Ammon's horn (tissue), 1 donor: ENCODE measurements at regions not wholly inside any gene's neighbourhood (a gene's known extent, or its start where the extent isn't known, plus 50 kb on each side); places are given as distances from the start of the nearest gene placed in this dataset.
A peak's percentile ranks its signal among the peaks of the same experiment; 100 is the strongest.
"Not testable (repeated sequence)": the region's sequence is repeated elsewhere in the genome, so short reads cannot be mapped to it uniquely, and the experiment has no call there.

ENCODE experiments used
- DNase-seq: peaks from one replicate; pipeline ENCODE4 v3.0.0-alpha.2; 2016; ENCODE audit warnings: low spot score

DNA sequence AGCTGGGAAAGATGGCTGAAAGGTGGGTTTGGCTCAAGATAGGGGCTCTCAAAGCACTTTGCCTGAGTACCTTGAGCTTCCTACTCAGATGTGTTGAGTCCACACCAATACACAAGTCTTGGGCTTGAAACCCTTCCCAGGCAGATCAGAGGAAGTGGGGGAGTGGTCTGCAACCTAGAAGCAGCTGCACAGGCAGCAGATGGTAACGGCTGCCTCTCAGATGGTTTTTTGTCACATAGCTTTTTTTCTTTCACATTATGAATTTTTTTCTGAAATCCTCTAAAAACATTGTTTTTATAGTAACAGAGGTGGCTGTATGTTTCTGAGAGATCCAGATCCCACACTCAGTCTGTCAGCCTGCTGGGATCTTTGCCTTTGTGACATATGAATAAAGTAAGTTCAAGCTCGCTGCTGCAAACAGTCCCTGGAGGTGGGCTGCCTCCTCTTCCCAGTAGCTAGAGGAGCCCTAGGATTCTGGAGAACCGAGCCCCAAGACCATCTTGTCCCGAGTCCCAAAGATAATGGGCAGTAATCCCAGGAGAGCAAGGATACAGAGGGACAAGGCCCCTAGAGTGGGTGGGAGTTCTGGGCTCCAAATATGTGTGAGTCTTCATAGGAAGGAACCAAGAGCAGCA, 97.1 kb upstream of the TOP1 start:
- DNase-seq: peak; percentile 29

DNA sequence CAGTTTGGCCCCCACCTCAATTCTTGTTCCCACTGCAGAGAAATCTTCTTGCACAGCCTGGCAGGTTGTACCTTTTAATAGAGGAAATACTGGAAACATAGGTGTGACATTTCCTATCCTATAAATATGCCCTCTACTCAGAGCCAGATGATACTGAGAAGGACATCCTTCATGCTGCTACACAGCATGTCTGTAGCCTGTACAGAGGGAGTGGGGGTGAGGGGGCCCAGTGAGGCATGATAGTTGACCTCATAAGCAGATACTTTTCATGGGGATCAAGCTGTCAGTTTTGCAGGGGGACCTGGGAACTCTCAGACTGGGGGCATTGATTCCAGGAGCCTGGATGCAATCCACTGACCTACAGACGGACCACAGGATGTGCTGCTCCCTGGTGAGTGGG, 96.2 kb upstream of the TOP1 start:
- no peak for DNase-seq

DNA sequence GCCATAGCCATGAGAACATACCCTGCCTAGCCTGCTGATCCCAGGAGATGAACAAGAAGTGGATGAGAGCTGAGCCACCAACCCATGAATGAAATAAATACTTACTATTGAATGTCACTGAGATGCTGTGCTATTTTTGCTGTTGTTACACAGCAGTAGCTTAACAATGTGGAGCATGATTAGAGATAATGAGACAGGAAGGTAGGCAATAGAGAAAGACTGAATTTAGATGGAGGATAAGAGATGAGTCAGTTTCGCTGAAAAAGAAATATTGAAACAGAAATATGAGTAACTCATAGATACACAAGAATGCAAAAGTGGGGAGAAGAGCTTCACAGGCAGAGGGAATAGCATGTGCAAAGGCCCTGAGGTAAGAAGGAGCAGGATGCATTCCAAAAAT, 94.9 kb upstream of the TOP1 start:
- DNase-seq: no peak

- DNase-seq: no peak
Measured at GRCh38 chr20:40938020-40938419, 90.6 kb upstream of the TOP1 start.

GRCh38 chr20:40939667-40940066, 89.0 kb upstream of the TOP1 start:
- no peak for DNase-seq

DNA sequence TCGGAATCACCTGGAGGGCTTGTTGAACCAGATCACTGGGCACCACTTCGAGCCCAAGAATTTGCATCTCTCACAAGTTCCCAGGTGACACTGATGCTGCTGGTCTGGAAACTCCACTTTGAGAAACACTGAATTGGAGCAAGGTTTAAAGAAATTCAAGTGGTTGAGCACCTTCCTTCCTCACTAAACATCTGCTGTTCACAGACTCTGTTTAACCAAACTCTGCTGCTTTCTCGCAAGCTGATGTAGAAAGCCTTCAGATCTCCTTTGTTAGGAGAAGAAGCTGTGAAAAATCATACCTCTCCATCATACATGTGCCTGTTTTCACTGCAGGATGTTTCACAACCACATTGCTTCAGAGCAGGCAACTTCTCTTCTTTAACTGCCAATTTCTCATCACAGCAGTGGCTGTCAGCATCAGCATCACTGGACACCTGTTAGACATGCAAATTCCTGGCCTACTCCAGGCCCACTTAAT, 87.5 kb upstream of the TOP1 start:
- no peak for DNase-seq

DNA sequence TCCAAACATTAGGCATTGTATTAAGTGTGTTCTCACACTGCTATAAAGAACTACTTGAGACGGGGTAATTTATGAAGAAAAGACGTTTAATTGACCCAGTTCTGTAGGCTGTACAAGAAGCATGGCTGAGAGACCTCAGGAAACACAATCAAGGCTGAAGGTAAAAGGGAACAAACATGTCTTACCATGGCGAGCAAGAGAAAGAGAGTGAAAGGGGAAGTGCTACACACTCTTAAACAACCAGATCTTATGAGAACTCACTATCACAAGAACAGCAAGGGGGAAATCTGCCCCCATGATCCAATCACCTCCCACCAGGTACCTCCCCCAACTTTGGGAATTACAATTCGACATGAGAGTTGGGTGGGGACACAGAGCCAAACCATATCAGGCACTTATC, 86.6 kb upstream of the TOP1 start:
- no peak for DNase-seq

DNA sequence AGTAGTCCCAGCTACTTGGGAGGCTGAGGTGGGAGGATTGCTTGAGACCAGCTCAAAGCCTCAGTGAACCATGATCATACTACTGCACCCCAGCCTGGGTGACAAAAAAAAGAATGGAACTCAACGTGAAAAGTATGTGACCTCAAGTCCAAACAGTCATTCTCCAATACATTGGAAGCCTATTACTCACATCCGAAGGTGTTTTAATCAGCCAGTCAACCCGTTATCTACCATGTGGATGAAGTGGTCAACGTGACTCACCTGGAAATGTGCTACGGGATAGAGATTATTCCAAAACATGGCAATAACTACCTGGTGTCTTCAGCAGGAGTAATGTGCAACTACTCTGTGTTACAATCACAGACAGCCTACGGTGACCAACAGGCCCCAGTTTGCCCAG, 85.8 kb upstream of the TOP1 start:
- DNase-seq: no peak

DNA sequence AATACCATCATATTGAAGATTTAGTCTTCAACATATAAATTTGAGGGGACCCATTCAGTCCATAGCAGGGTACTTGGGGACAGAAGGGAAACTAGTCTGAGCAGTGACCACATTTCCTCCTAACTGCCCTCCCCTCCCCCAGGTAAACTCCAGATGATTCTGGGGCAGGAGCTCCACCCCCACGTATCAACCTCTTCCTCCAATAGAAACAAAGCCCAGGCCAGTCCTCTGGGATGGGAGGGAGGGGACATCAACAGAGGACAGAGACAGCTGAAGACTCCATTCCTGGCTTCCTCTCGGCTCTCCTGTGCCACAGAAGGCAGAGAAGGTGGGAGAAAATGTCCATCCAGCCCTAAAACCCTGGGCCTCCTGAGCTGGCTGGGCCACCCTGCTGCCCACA, 85.0 kb upstream of the TOP1 start:
- DNase-seq: no peak

- DNase-seq: no peak
Measured at GRCh38 chr20:40945189-40945588, 83.4 kb upstream of the TOP1 start.

DNA sequence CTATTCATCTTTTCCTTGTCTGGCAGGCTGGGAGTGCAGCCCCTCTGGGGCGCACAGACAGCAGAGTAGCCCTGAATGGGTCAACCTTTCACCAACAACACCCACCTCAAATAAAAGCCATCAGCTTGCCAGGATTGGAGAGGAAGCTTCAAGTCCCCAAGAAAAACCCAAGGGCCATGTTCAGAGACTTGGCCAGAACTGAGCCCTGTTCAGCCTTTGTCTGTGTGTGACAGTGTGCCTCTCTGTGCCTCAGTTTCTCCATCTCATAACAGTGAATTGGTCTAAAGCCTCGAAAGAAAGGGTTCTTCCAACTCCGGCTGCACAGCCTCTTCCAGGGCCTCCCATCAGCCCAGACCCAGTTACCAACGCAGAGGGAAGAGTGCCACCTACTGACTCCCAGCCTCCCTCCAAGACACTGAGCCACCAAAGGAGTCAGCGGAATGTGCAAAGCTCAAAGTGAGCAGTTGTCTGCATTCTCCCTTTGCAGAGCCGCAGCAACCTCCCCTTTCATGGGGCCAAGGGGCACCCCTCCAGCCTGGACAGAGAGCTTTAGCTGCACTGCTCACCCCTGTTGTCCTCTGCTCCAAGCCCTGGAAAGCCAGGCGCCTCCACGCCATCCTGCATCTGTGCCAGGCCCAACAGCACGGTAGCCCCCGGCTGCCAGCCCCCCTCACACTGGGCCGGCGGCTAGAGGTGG, 82.7 kb upstream of the TOP1 start:
- DNase-seq: peak; percentile 90

DNA sequence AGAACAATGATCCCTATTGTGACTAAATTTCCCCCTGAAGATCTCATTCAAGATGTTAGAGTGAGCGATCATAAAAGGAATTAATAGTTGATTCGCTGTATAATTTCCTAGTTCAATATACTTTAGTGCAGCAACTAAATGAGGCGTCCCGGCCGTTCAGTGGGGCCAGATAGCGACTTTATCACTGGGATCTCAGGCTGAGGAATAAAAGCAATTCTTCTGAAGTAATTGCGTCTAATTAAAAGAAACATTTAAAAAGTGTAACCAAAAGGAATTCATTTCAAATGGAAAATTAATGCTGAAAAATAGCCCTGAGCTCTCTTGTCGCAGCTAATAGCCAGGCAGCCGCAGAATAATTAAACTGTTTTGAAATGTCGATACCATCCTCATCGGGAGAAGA, 82.2 kb upstream of the TOP1 start:
- DNase-seq: no peak

GRCh38 chr20:40948465-40949267, 80.0 kb upstream of the TOP1 start:
- DNase-seq: no peak

GRCh38 chr20:40949346-40949745, 79.3 kb upstream of the TOP1 start:
- DNase-seq: no peak

DNA sequence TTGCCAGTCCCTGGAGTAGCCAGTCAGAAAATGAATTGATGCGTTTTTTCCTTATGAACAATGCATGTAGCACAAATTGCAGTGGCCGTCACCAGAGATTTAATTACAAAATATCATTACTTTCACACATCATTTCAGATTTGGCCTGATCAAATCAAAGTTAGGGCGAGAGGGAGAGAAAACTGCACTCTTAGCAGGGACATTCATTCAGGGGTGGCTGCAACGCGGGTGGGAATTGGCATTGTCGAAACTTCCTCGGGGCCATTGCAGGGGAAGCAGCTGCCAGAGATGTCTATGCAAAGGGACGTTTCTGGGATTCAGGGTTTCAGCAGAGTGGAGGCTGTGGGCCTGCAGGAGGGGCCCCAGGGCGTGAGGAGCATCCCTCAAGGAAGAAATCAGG, 76.5 kb upstream of the TOP1 start:
- no peak for DNase-seq

GRCh38 chr20:40953416-40953815, 75.2 kb upstream of the TOP1 start:
- DNase-seq: no peak

- DNase-seq: no peak
Measured at GRCh38 chr20:40953856-40954255, 74.8 kb upstream of the TOP1 start.

DNA sequence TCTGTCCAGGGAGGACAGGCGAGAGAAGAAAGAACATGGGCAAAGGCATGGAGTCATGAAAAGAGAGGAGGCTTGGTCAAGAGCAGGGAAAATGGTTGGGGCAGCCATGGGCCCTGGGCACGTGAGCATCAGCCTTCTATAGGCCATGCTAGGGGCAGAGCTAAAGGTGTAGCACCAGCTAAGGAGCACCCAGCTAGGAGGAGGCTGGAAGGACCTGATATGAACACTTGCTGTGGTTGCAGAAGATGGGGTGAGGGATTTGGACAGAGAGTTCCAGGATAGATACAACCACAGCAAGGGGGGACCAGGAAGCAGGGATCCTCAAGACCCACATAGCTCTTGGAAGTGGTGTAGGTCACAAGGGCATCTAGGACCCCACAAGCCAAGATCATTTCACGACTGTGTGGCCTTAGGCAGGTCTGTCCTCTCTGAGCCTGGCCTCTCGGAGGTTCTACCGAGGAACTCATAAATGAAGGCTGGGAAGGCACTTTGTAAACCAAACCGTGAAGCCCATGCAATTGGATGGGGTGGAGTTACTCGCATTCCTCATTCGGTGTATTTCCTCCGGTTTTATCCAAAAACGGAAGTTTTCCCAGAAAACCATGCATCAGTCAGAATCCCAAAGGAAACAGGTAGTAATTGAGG, 74.0 kb upstream of the TOP1 start:
- no peak for DNase-seq

- DNase-seq: no peak
Measured at GRCh38 chr20:40955326-40955725, 73.3 kb upstream of the TOP1 start.

GRCh38 chr20:40955826-40956225, 72.8 kb upstream of the TOP1 start:
- not testable (repeated sequence) for DNase-seq

DNA sequence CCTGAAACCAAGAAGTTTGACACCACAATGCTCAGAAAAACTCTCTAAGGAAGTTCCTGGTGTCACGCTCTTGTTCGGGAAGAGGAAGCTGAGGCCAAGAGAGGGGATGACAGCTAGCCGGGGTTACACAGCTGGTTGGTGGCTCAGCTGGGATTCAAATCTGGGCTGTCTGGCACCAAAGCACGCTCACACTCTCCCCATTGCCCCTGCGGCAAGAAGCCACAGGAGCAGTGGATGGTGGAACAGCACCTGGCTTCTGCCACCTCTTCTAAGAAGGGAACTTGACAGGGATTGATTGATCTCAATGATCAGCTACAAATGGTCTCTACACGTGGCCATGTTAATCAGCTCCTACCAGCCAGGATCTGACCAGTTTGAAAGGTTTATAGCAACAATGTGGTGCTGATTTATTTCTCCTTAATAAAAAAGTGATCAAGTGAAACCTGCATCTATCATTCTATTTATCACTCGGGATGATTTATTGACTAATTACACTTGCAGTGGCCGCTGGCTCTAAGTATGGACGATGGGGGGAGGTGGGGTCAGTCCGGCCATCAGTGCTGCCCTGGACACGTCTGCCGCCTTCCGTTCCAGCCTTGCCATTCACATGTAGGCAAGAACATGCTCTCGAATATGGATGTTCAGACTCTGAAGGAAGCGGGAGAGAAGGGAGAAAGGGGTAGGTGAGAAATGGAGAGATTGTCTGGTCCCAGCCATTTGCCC, 71.9 kb upstream of the TOP1 start:
- DNase-seq: peak; percentile 58

DNA sequence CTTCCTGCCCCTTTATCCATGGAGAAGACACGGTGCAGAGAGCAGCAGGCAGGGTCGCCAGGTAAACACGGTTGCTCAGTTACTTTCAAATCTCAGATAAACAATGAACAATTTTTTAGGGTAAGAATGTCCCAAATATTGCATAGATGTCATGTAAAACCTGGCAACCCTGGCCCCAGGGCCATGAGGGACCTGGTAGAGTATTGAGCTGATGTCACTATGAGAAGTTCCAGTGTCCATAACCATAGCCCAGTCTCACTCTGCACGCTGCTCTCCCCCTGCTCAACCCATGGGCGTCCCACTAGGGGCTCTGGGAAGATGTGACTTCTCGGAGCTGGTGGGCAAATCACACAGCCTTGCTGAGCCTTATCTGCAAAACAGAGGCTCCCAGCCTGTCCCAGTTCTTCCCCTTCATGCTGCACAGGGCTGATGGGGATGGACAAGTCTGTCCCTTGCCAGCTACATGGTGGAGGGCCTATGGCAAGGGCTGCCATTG, 71.3 kb upstream of the TOP1 start:
- no peak for DNase-seq
